ENCODE measurements at regions not wholly inside any gene's neighbourhood (a gene's known extent, or its start where the extent isn't known, plus 50 kb on each side); places are given as distances from the start of the nearest gene placed in this dataset.
"Not testable (repeated sequence)": the region's sequence is repeated elsewhere in the genome, so short reads cannot be mapped to it uniquely, and the experiment has no call there.

GRCh38 chr11:90593099-90593498 lies 370.2 kb upstream of the CHORDC1 start:
- no peak for DNase-seq

GRCh38 chr11:90590286-90590685 lies 367.4 kb upstream of the CHORDC1 start:
- DNase-seq = no peak

DNA sequence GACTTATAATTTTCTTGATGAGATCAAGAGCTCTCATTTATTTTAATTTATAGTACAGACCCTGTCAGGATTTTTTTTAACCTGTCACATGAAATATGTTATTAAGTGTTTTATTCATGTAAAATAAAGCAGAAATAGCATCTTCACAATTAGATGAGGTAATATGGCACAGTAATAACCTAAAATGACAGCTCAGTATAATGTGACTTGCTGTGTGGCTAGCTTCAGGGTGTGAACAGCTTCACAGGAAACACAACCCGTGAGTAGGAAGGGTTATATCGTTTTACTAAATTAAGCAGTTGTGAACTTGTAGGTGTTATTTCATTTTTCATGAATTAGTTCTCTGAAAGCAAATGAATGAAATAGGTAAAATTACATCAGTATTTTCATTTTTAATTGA lies 366.9 kb upstream of the CHORDC1 start:
- DNase-seq = no peak

DNA sequence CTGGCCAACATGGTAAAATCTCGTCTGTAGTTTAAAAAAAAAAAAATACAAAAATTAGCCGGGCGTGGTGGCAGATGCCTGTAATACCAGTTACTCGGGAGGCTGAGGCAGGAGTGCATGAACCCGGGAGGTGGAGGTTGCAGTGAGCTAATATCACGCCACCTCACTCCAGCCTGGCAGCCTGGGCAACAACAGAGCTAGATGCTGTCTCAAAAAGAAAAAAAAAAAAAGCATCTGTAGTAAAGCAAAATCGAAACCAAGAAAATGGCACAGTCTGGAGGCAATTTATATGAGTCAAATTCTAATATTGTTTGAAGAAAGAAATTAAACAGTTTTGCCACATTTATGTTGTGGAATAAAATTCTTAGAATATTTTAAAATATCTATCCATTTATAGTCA lies 365.0 kb upstream of the CHORDC1 start:
- no peak for DNase-seq

DNA sequence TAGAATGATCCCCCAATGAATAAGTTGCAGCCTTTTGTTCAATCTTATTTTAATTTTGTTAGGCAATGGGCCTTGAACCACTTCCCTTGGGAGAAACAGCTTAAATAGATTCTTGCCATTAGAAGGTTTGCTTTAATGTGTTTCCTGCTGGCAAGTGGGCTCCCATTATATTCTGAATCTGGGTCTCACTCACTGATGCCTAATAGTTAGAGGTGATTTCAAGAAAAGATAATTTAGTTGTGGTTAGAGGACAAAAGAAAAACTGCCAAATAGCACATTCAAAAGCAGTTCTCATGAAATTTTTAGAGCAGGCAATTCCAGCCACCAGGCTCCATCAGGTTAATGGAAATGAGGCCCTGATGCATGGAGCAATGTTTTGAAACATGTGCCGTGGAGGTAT lies 362.6 kb upstream of the CHORDC1 start:
- no peak for DNase-seq

DNA sequence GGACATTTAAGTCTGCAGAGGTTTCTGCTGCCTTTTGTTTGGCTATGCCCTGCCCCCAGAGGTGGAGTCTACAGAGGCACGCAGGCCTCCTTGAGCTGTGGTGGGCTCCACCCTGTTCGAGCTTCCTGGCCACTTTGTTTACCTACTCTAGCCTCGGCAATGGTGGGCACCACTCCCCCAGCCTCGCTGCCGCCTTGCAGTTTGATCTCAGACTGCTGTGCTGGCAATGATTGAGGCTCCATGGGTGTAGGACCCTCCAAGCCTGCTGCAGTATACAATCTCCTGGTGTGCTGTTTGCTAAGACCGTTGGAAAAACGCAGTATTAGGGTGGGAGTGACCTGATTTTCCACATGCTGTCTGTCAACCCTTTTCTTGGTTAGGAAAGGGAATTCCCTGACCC lies 360.1 kb upstream of the CHORDC1 start:
- not testable (repeated sequence) for DNase-seq

GRCh38 chr11:90564531-90564930 lies 341.7 kb upstream of the CHORDC1 start:
- DNase-seq = no peak

DNA sequence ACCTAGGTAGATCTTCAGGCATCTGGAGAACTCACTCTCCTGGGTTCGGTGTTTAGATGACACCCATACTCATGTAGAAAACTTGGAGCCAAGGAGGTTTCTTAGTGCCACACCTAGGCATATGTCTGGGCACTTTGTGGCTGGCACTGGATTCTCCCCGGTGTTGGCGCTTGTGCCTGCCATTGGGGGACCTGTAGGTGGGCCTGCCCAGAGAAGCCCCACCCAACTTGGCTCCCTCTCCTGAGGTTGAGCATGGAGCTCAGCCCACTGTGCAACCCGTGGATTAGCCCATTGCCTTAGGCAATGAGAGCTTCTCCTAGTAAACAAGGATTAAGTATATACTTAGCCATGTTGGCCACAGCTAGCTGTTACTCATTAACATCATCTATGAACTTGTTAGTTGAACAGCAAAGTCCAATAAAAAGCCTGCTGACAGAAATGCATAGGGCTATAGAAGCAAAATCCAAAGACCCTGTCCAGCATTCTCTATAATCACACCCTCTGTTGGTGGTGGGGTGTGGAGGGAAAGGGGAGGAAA lies 335.5 kb upstream of the CHORDC1 start:
- DNase-seq = no peak

DNA sequence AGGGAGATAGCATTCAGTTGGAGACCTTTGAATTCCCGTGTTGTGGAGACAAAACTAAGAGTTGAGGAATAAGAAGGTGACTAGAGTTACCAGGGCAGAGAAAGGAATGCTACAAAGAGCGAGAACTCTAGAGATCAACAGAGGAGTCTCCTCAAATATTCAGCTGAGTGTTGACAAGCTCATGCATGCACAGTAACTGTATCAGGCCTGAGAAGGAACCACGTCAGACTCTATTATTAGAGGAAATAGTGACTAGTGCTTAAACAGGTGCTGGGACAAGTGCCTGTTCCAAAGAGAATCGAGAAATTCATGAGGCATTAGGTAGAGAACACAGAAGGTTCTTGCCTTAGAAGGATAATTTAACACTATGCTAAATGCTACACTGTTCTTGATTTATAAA lies 333.8 kb upstream of the CHORDC1 start:
- no peak for DNase-seq

- no peak for DNase-seq
Observed at GRCh38 chr11:90556026-90556425, 333.2 kb upstream of the CHORDC1 start.

DNA sequence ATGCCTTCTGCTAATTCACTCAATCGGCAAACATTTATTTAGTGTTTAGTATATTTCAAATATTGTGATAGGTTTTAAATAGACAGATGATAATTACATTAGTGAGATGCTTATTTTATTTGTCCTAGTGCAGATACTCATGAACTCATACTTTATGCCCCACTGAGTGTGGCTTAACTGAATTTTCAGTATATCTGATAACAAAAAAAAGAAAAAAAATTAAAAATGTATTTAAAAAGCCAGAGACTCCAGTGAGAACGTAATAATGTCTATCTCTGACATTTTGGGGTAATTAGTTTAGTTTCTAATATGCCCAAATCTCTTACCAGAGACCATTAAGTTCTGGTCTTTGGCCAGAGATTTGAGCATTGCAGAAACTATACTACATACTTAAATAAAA lies 332.6 kb upstream of the CHORDC1 start:
- no peak for DNase-seq

DNA sequence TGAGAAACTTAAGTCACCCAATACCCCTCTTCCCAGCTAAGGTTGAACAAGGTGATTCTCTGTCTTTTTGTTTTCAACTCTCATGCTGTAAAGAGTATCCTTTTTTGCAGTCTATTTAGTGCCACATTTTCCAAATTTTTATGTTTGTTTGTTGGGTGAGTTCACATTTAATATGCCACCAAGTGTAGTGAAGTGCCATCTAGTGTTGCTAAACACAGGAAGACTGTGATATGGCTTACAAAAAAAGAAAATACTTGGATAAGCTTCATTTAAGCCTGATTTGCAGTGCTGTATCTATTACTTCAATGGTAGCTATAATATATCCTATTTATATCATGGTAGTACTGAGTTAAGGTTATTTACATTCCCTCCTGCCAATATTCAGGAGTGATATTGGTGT lies 319.2 kb upstream of the CHORDC1 start:
- no peak for DNase-seq

GRCh38 chr11:90536301-90536700 lies 313.5 kb upstream of the CHORDC1 start:
- no peak for DNase-seq

GRCh38 chr11:90532125-90532524 lies 309.3 kb upstream of the CHORDC1 start:
- no peak for DNase-seq

GRCh38 chr11:90531001-90531400 lies 308.2 kb upstream of the CHORDC1 start:
- no peak for DNase-seq

- DNase-seq = no peak
Observed at GRCh38 chr11:90525962-90526361, 303.1 kb upstream of the CHORDC1 start.

DNA sequence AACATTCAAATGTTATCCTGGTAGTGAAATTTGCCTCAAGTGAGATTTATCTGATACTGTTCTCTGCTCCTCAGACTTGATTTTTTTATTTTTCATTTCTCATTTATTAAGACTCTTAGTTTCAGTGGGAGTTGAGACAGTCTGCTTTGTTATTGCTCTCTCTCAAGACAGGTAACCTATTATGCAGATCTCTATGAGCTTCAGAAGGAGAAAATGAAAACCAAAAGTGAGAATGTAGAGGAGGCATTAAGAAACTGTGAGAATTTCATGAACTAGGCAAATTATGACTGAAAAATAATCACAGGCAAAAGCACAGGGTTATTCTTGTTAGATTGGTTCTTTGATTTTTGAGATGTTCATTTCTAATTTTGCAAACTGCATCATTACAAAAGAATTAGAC lies 290.0 kb upstream of the CHORDC1 start:
- DNase-seq = no peak

DNA sequence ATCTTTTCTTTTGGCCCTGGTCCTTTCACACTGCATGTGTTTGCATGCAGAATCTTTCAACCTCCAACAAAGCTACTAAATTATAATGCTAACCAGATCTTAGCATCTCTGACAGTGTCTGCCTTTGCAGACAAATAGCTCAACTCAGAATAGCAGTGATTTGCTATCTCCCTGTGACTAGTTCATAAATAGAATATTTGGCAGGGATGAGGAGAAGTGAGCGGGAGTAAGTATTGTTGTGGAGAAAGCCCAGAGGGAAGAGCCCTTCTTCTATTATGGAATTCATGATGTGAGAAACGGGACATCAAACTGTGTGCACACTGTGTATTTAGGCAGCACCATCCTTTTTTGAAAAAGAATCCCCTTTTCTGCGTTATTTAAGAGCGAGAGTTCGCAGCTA lies 288.0 kb upstream of the CHORDC1 start:
- no peak for DNase-seq

GRCh38 chr11:90500922-90501568 lies 278.2 kb upstream of the CHORDC1 start:
- no peak for DNase-seq

DNA sequence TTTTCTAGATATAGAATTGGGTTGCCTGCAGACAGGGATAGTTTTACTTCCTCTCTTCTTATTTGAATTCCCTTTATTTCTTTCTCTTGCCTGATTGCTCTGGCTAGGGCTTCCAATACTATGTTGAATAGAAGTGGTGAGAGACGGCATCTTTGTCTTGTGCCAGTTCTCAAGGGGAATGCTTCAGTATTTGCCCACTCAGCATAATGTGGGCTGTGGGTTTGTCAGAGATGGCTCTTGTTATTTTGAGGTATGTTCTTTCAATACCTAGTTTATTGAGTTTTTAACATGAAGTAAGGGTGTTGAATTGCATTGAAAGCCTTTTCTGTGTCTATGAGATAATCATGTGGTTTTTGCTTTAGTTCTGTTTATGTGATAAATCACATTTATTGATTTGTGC lies 273.9 kb upstream of the CHORDC1 start:
- no peak for DNase-seq

GRCh38 chr11:90493379-90493778 lies 270.5 kb upstream of the CHORDC1 start:
- DNase-seq = no peak

GRCh38 chr11:90491466-90491865 lies 268.6 kb upstream of the CHORDC1 start:
- DNase-seq = no peak

GRCh38 chr11:90476442-90477007 lies 253.7 kb upstream of the CHORDC1 start:
- peak; percentile 19 for DNase-seq

DNA sequence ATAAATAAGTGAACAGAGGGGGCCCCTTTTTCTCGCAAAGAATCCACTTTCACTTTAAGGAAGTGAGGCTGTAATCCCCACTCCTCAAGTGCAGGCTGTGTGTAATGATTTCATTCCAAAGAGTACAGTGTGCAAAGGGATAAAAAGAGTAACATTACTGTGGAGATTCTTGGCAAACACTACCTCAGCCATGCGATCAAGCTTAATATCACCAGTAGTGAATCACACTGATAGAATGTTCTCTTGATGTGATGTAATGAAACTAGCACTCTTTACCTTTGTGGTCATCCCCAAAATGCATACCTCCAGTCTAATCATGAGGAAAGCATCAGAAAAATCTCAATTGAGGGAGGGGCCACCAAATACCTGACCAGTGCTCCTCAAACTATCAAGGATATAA lies 246.1 kb upstream of the CHORDC1 start:
- DNase-seq = no peak

- no peak for DNase-seq
Observed at GRCh38 chr11:90465553-90465952, 242.7 kb upstream of the CHORDC1 start.

Measured in activated naive CD4-positive, alpha-beta T cell treated with anti-CD3 and anti-CD28 coated beads, Interleukin-2, amount 50 U/mL, for 16 hours (primary cell).